NB4 (cell line): ENCODE measurements at regions not wholly inside any gene's neighbourhood (a gene's known extent, or its start where the extent isn't known, plus 50 kb on each side); places are given as distances from the start of the nearest gene placed in this dataset.

Experiments used
- CTCF ChIP-seq: IDR thresholded peaks from one replicate; pipeline ENCODE4 v1.5.1; 2012; ENCODE audit warnings: low read depth, low read length
- MYC ChIP-seq: IDR thresholded peaks from 2 replicates; pipeline ENCODE4 v1.6.1; 2011; ENCODE audit warnings: low read depth, low read length
- POLR2A ChIP-seq: IDR thresholded peaks from 2 replicates; pipeline ENCODE4 v1.6.1; 2011; ENCODE audit warnings: mild to moderate bottlenecking; ENCODE audit not compliant: insufficient read length; ENCODE audit errors: extremely low read depth
- TF ChIP-seq, protein P1 (sequence below): IDR thresholded peaks from 2 replicates; pipeline ENCODE4 v1.6.1; 2011; ENCODE audit warnings: low read depth, low read length

- TF ChIP-seq POLR2A = no peak
- TF ChIP-seq CTCF = no peak
- TF ChIP-seq MYC = no peak
- TF ChIP-seq, protein P1, sequence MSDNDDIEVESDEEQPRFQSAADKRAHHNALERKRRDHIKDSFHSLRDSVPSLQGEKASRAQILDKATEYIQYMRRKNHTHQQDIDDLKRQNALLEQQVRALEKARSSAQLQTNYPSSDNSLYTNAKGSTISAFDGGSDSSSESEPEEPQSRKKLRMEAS = no peak
Observed at GRCh38 chr7:130920122-130920521, 186.1 kb upstream of the KLF14 start.
